Adrenal gland (tissue), 9 donors: ENCODE measurements at regions not wholly inside any gene's neighbourhood (a gene's known extent, or its start where the extent isn't known, plus 50 kb on each side); places are given as distances from the start of the nearest gene placed in this dataset.
"Not testable (repeated sequence)": the region's sequence is repeated elsewhere in the genome, so short reads cannot be mapped to it uniquely, and the experiment has no call there.

ENCODE experiments used
- DNase-seq, 7 donors: peaks; one replicate each; pipeline ENCODE4 v3.0.0-alpha.2; 2019 to 2020
- H3K27ac ChIP-seq, 5 donors: fragments of 200-600 bp; sonication (generic) in 4 of 5; 1 replicate in 3 of 5; 2 replicates in 2 of 5; pipeline versions ENCODE4 v1.5.1 to v1.8.0; 2016 to 2020; ENCODE audit warnings: mild to moderate bottlenecking in 1 of 5
- H3K27me3 ChIP-seq: fragments of 200-600 bp; 2 replicates; pipeline ENCODE4 v1.8.0; 2021
- H3K36me3 ChIP-seq, 2 donors: fragments of 200-600 bp; replicated peaks in 1 of 2; 1 replicate in 1 of 2; 2 replicates in 1 of 2; pipeline versions ENCODE4 v1.5.1 to v1.8.0; 2018 to 2022
- H3K4me1 ChIP-seq, 2 donors: fragments of 200-600 bp; replicated peaks in 1 of 2; 1 replicate in 1 of 2; 2 replicates in 1 of 2; pipeline versions ENCODE4 v1.5.1 to v1.8.0; 2018 to 2021
- H3K4me3 ChIP-seq, 4 donors: fragments of 200-600 bp; sonication (generic) in 3 of 4; one replicate each; pipeline ENCODE4 v1.5.1; 2016 to 2018
- H3K9me3 ChIP-seq, 3 donors: fragments of 200-600 bp; sonication (generic) in 1 of 3; replicated peaks in 1 of 3; 1 replicate in 2 of 3; 2 replicates in 1 of 3; pipeline versions ENCODE4 v1.5.1 to v1.8.0; 2016 to 2021
- CTCF ChIP-seq, 6 experiments: fragments of 450-650 bp in 4 of 6; fragments of 200-600 bp in 2 of 6; sonication (generic) in 1 of 6; IDR thresholded peaks; 1 replicate in 5 of 6; 2 replicates in 1 of 6; pipeline versions ENCODE4 v1.5.1 to v1.8.0; 2016 to 2021; ENCODE audit warnings: antibody characterized with exemption in 6 of 6, mild to moderate bottlenecking in 2 of 6, moderate library complexity in 1 of 6
- POLR2A ChIP-seq, 2 donors: fragments of 450-650 bp; IDR thresholded peaks; one replicate each; pipeline ENCODE4 v1.6.1; 2017; ENCODE audit warnings: antibody characterized with exemption in 2 of 2, mild to moderate bottlenecking in 2 of 2, moderate library complexity in 1 of 2
- WGBS, 4 donors: extraction: QIAGEN DNeasy Blood & Tissue Kit in 2 of 4; methylation state at CpG; one replicate each; pipeline versions ENCODE4 v1.1.5 to v1.1.7; 2013 to 2017; 5-methylcytosine and 5-hydroxymethylcytosine counted together
- intact Hi-C, 2 donors: fragments of 100-400 bp; cut with DNase I; formaldehyde crosslinking; loops; one replicate each; pipeline versions ENCODE4 v1.14.1 to v1.15.0; 2022 to 2023
- donor health status: healthy with polysubstance abuse.
- donor health status: Bipolar disorder and iron deficiency.
- donor health status: DM: yes; HTN: yes; CAD: no.
- donor health status: DM: no; HTN: no; CAD: no.
- donor health status: DM: no; HTN: no; CAD: no.

DNA sequence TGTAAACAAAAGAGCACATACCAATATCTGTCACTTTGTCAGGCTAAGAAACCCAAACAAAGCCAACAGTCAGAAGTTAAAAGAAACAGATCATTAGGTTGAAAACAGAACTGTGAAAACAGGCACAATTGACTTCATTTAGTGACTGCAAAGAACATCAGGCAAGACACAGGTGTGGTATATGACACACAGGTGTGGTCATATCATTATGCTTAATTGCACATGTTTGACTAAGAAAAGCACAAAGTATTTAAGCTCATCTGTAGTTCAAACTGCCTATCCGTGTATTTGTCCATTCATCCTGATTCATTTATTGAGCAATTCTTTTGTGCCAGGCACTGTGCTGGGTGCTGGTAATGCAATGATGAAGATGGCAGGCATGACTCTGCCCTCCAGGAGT lies 150.7 kb downstream of the DEFB131A start:
- Histone ChIP-seq H3K4me1 (no peaks in the 10 kb centered on the region), H3K27ac (no peak overlapping the region), H3K9me3 (no peaks in the 10 kb centered on the region), H3K36me3 (no peaks in the 10 kb centered on the region), H3K4me3 (no peak overlapping the region), H3K27me3 (no peaks in the 10 kb centered on the region)
- TF ChIP-seq CTCF (IDR thresholded peaks at IDR 0.05) = no peak
- no peak for TF ChIP-seq POLR2A (IDR thresholded peaks at IDR 0.05)
- no peak for DNase-seq
- WGBS, 4 donors = 75 to 86% (median 81%) methylated on average over 1 of the region's 1 CpG
- intact Hi-C loops = no loop called here

DNA sequence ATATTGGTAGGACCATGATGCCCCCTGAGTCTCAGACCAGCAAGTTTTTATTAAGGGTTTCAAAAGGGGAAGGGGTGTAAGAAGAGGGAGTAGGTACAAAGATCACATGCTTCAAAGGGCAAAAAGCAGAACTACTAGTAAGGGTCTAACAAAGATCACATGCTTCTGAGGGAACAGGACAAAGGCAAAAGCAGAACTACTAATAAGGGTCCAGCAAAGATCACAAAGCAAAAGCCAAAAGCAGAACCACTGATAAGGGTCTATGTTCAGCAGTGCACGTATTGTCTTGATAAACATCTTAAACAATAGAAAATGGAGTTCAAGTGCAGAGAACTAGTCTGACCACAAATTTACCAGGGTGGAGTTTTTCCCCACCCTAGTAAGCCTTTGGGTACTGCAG lies 151.3 kb downstream of the DEFB131A start:
- H3K4me3 ChIP-seq, H3K4me1 ChIP-seq, H3K9me3 ChIP-seq, H3K27me3 ChIP-seq, intact Hi-C loops, H3K27ac ChIP-seq, DNase-seq, H3K36me3 ChIP-seq: not testable (repeated sequence)
- WGBS, 4 donors = 33 to 60% (median 59%) methylated on average over 1 of the region's 1 CpG

- intact Hi-C loops = no loop called here
- H3K4me1 ChIP-seq = no peaks in the 10 kb centered on the region
- no peak overlapping the region for H3K4me3 ChIP-seq
- TF ChIP-seq POLR2A (IDR thresholded peaks at IDR 0.05) = no peak
- TF ChIP-seq CTCF (IDR thresholded peaks at IDR 0.05) = no peak
- WGBS, 4 donors = 82 to 93% methylated on average over 1 of the region's 1 CpG; no CpG with 5 or more reads in 2 of the 4 donors
- no peaks in the 10 kb centered on the region for H3K27me3 ChIP-seq
- no peaks in the 10 kb centered on the region for H3K9me3 ChIP-seq
- H3K27ac ChIP-seq = no peak overlapping the region
- H3K36me3 ChIP-seq = no peaks in the 10 kb centered on the region
- no peak for DNase-seq
Observed at GRCh38 chr4:9599266-9599665, 155.1 kb downstream of the DEFB131A start.

- intact Hi-C loops = no loop called here
Observed at GRCh38 chr4:9600246-9600645, 156.0 kb downstream of the DEFB131A start.

More at GRCh38 chr4:9600246-9600645, 156.0 kb downstream of the DEFB131A start:
- Histone ChIP-seq H3K27ac (no peak overlapping the region), H3K36me3 (no peaks in the 10 kb centered on the region), H3K4me1 (no peaks in the 10 kb centered on the region), H3K27me3 (no peaks in the 10 kb centered on the region), H3K4me3 (no peak overlapping the region), H3K9me3 (no peaks in the 10 kb centered on the region)
- no peak for DNase-seq
- TF ChIP-seq CTCF (IDR thresholded peaks at IDR 0.05) (no peak), POLR2A (IDR thresholded peaks at IDR 0.05) (no peak)
- WGBS, 4 donors = 88 to 96% (median 90%) methylated on average over 15 to 19 of the region's 19 CpGs
